ENCODE measurements at regions not wholly inside any gene's neighbourhood (a gene's known extent, or its start where the extent isn't known, plus 50 kb on each side); places are given as distances from the start of the nearest gene placed in this dataset.
"Not testable (repeated sequence)": the region's sequence is repeated elsewhere in the genome, so short reads cannot be mapped to it uniquely, and the experiment has no call there.

- peak; percentile 67 for DNase-seq
These were observed 64.0 kb downstream of the CCNG2 start for GRCh38 chr4:77220828-77221613.

- no peak for DNase-seq
These were observed 68.0 kb downstream of the CCNG2 start for GRCh38 chr4:77225022-77225421.

- DNase-seq = no peak
These were observed 70.1 kb downstream of the CCNG2 start for GRCh38 chr4:77226939-77227705.

GRCh38 chr4:77229433-77229832 is 72.4 kb downstream of the CCNG2 start:
- DNase-seq = no peak

GRCh38 chr4:77232653-77233052 is 75.6 kb downstream of the CCNG2 start:
- DNase-seq = peak; percentile 26

GRCh38 chr4:77235289-77235854 is 78.4 kb downstream of the CCNG2 start:
- no peak for DNase-seq

GRCh38 chr4:77236806-77237205 is 79.8 kb downstream of the CCNG2 start:
- no peak for DNase-seq

GRCh38 chr4:77240469-77241066 is 83.6 kb downstream of the CCNG2 start:
- DNase-seq = peak; percentile 49

GRCh38 chr4:77248805-77249204 is 91.8 kb downstream of the CCNG2 start:
- DNase-seq = no peak

- no peak for DNase-seq
These were observed 94.7 kb downstream of the CCNG2 start for GRCh38 chr4:77251751-77252150.

GRCh38 chr4:77263247-77263646 is 106.2 kb downstream of the CCNG2 start:
- DNase-seq = no peak

- DNase-seq = not testable (repeated sequence)
These were observed 107.0 kb downstream of the CCNG2 start for GRCh38 chr4:77263976-77264375.

GRCh38 chr4:77264826-77265225 is 107.8 kb downstream of the CCNG2 start:
- DNase-seq = no peak

- no peak for DNase-seq
These were observed 111.1 kb downstream of the CCNG2 start for GRCh38 chr4:77268108-77268507.

GRCh38 chr4:77269505-77269904 is 112.5 kb downstream of the CCNG2 start:
- peak; percentile 0 for DNase-seq

GRCh38 chr4:77273412-77273811 is 116.4 kb downstream of the CCNG2 start:
- DNase-seq = no peak

GRCh38 chr4:77279114-77279513 is 122.1 kb downstream of the CCNG2 start:
- not testable (repeated sequence) for DNase-seq

- DNase-seq = no peak
These were observed 125.3 kb downstream of the CCNG2 start for GRCh38 chr4:77282305-77282704.

- no peak for DNase-seq
These were observed 127.0 kb downstream of the CCNG2 start for GRCh38 chr4:77284036-77284435.

GRCh38 chr4:77286906-77287305 is 129.9 kb downstream of the CCNG2 start:
- no peak for DNase-seq

GRCh38 chr4:77293426-77293825 is 136.4 kb downstream of the CCNG2 start:
- DNase-seq = no peak

- DNase-seq = not testable (repeated sequence)
These were observed 144.0 kb downstream of the CCNG2 start for GRCh38 chr4:77300996-77301395.

- no peak for DNase-seq
These were observed 148.8 kb downstream of the CCNG2 start for GRCh38 chr4:77305766-77306165.

All from fibroblast of skin of abdomen (primary cell).